ENCODE measurements at regions not wholly inside any gene's neighbourhood (a gene's known extent, or its start where the extent isn't known, plus 50 kb on each side); places are given as distances from the start of the nearest gene placed in this dataset.

DNA sequence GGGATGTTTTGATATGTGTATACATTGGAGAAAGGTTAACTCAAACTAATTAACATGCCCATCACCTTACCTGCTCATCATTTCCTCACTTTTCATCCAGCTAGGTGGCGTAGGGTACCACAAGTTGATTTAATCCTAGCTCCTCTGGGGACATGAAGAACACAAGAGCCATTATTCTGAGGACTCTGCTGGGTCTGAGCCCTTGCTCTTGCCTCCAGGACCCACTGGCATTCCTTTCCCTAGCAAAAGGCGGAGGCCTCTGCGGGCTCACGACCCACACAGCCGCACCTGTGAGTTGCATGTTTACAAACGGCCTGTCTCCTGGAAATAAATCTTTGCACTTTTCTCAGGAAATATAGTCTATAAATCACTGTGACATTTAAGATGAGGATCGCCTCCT lies 871.9 kb downstream of the TBC1D22A start:
- TF ChIP-seq, protein P1, sequence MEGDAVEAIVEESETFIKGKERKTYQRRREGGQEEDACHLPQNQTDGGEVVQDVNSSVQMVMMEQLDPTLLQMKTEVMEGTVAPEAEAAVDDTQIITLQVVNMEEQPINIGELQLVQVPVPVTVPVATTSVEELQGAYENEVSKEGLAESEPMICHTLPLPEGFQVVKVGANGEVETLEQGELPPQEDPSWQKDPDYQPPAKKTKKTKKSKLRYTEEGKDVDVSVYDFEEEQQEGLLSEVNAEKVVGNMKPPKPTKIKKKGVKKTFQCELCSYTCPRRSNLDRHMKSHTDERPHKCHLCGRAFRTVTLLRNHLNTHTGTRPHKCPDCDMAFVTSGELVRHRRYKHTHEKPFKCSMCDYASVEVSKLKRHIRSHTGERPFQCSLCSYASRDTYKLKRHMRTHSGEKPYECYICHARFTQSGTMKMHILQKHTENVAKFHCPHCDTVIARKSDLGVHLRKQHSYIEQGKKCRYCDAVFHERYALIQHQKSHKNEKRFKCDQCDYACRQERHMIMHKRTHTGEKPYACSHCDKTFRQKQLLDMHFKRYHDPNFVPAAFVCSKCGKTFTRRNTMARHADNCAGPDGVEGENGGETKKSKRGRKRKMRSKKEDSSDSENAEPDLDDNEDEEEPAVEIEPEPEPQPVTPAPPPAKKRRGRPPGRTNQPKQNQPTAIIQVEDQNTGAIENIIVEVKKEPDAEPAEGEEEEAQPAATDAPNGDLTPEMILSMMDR (conservative IDR thresholded peaks at IDR 0.05; ENCODE audit: low read depth, low read length) = no peak
- no peak overlapping the region for H3K4me3 ChIP-seq (ENCODE audit: low read depth, low read length)
- DNase-seq (ENCODE audit: low read depth) = no peak

- DNase-seq (ENCODE audit: low read depth) = no peak
- TF ChIP-seq, protein P1 (conservative IDR thresholded peaks at IDR 0.05; ENCODE audit: low read depth, low read length) = no peak
- H3K4me3 ChIP-seq (ENCODE audit: low read depth, low read length) = no peak overlapping the region
These were observed 870.7 kb downstream of the TBC1D22A start for GRCh38 chr22:47633111-47633510.

DNA sequence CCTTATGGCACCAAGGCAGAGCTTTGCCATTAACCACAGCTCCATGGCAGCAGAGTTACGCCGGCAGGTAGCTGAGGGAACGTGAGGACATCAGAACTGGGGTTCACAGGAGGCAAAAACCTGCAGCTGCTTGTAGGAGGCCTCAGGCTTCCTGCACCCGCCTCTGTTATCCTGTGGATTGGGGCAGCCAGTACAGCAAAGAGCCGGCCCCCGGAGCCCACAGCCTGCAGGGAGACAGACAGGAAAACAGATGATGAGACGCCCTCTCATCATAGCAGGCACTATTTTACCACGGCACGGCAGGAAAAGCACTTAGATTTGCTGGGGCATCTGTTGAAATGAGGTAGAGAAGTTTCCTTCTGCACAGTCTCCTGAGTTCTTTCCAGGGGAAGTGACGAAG lies 870.3 kb downstream of the TBC1D22A start:
- TF ChIP-seq, protein P1 (conservative IDR thresholded peaks at IDR 0.05; ENCODE audit: low read depth, low read length) = no peak
- DNase-seq (ENCODE audit: low read depth) = no peak
- no peak overlapping the region for H3K4me3 ChIP-seq (ENCODE audit: low read depth, low read length)

DNA sequence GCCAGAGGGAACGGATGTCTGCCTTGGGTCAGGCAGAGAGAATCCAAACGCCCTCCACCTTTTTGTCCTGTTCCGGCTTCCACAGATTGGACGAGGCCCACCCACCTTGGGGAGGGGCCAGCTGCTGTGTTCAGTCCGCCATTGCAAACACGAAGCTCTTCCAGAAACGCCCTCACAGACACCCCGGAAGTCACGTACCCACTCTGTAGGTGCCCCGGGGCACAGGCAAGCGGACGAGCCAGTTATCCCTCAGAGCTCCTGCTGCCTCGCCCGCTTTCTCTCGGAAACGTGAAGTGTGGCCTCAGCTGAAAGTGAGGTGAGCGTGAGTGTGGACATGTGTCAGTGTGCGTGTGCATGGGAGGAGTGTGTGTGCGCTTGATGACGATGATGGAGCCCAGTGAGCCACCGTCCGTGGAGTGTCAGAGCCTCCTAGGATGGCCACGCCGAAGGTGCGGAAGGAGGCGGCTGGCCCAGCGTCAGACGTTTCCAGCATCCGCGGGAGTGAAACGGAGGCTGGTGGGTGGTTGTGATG lies 869.2 kb downstream of the TBC1D22A start:
- TF ChIP-seq, protein P1 (conservative IDR thresholded peaks at IDR 0.05; ENCODE audit: low read depth, low read length) = no peak
- H3K4me3 ChIP-seq (ENCODE audit: low read depth, low read length) = no peak overlapping the region
- DNase-seq (ENCODE audit: low read depth) = no peak

- TF ChIP-seq, protein P1 (conservative IDR thresholded peaks at IDR 0.05; ENCODE audit: low read depth, low read length) = no peak
- H3K4me3 ChIP-seq (ENCODE audit: low read depth, low read length) = no peak overlapping the region
- no peak for DNase-seq (ENCODE audit: low read depth)
These were observed 868.5 kb downstream of the TBC1D22A start for GRCh38 chr22:47630741-47631534.

DNA sequence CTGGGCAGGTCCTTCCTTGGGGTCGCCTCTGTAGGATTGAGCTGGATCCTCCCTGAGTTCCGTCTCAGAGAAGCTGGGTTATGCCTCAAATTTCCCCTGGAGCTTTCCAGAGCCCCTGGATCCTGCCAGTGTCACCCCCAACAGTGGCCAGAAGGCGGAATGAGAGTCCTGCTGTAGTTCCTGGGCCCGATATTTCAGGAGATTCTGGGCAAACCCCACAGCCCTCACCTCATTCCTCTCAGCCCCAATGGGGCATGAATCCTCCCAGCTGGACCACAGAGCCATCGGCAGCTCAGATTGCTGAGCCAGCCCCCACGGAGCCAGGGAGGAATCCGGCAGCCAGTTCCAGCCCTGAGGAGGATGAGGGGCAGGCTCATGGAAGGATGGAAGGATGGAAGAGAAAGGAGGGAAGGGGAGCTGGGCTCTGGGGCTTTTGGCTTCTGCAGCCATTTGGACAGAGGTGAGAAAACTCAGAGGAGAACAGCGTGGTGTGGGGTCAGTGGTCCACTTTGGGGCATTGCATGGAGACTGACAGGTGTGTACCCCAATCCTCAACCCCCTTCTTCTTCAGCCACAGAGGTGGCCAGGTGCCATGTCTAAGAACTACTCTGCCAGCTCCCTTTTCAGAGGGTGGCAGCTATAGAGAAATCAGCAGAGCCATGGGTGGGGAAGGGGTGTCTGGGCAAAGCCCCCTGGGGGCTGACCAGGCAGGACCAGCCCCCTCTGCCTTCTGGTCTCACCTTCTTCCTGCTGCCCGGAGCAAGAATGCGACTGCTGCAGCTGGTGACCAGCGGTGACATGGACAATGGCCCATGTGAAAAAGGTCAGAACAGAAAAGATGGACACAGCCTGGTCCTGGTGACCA lies 867.6 kb downstream of the TBC1D22A start:
- no peak for DNase-seq (ENCODE audit: low read depth)
- H3K4me3 ChIP-seq (ENCODE audit: low read depth, low read length) = no peak overlapping the region
- TF ChIP-seq, protein P1 (conservative IDR thresholded peaks at IDR 0.05; ENCODE audit: low read depth, low read length) = no peak
